Activated B cell treated with CpG ODN at 0.5 μM for 24 hours (primary cell): ENCODE measurements at regions not wholly inside any gene's neighbourhood (a gene's known extent, or its start where the extent isn't known, plus 50 kb on each side); places are given as distances from the start of the nearest gene placed in this dataset.

Source experiments
- ATAC-seq: fragments of 200-7000 bp; cut with Tn5 transposase; one replicate; pipeline ENCODE4 v1.10.0; 2021; ENCODE audit warnings: low read depth, mild to moderate bottlenecking, moderate library complexity
- CTCF ChIA-PET: fragments of 350-600 bp; sonication (Branson Sonifier 250); formaldehyde crosslinking; loops from one replicate; lab custom pipeline; 2021; ENCODE audit warnings: antibody characterized with exemption; lab: Charles Lee
- POLR2A ChIA-PET: fragments of 350-600 bp; sonication (Branson Sonifier 250); formaldehyde crosslinking; loops from one replicate; lab custom pipeline; 2021; ENCODE audit warnings: antibody characterized with exemption; lab: Charles Lee
- DNase-seq: peaks from one replicate; pipeline ENCODE4 v3.0.0; 2022
- H3K27ac Mint-ChIP-seq: one replicate; pipeline ENCODE4 v1.8.0; 2020; ENCODE audit warnings: mixed read lengths
- H3K27me3 Mint-ChIP-seq: one replicate; pipeline ENCODE4 v1.8.0; 2021; ENCODE audit warnings: mixed read lengths
- H3K36me3 Mint-ChIP-seq: one replicate; pipeline ENCODE4 v1.8.0; 2021; ENCODE audit warnings: low read depth, mixed read lengths
- H3K4me1 Mint-ChIP-seq: one replicate; pipeline ENCODE4 v1.8.0; 2021; ENCODE audit warnings: mixed read lengths
- H3K4me3 Mint-ChIP-seq: one replicate; pipeline ENCODE4 v1.8.0; 2020; ENCODE audit warnings: mild to moderate bottlenecking, mixed read lengths
- H3K9me3 Mint-ChIP-seq: one replicate; pipeline ENCODE4 v1.8.0; 2020; ENCODE audit warnings: mixed read lengths
- intact Hi-C: fragments of 100-400 bp; cut with micrococcal nuclease; formaldehyde crosslinking; loops from one replicate; pipeline ENCODE4 v1.15.1; 2024
- TF ChIP-seq, protein P1 (sequence below): fragments of 200-600 bp; IDR thresholded peaks from one replicate; pipeline ENCODE4 v1.8.0; 2022; ENCODE audit warnings: antibody characterized with exemption, mild to moderate bottlenecking

DNA sequence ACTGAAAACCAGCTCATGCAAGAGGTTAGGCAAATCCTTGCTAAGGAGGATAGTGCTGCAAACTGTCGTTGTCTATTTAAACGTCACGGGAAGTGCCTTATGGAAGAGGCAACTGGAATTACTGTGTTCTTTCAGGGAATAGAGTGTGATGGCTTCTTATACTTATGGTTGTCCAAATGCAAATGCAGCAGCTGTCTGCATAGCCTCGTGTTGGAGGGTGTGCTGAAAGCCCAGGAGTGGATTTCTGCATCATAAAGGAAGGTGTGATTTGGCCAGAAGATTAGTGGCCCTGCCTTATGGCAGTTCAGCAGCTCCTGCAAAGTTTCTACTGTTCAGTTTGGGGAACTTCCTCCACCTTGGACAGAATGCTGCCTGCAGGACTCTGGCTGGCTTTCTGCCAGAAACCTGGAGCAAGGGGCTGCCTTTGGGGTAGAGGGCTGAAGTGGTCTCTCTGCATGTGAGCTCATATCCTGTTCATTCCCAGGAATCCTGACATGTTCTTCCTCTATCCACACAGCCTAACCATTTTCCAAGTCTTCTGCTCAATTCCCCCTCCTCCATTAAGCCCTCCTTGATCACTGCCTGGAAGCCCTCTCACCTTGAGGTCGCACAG lies 321.2 kb upstream of the CXCR4 start:
- Mint-ChIP-seq H3K27ac (no peak overlapping the region), H3K36me3 (no peaks in the 10 kb centered on the region), H3K27me3 (peaks cover 7% of the 10 kb centered on the region), H3K4me3 (no peak overlapping the region), H3K4me1 (no peaks in the 10 kb centered on the region), H3K9me3 (no peaks in the 10 kb centered on the region)
- TF ChIP-seq, protein P1, sequence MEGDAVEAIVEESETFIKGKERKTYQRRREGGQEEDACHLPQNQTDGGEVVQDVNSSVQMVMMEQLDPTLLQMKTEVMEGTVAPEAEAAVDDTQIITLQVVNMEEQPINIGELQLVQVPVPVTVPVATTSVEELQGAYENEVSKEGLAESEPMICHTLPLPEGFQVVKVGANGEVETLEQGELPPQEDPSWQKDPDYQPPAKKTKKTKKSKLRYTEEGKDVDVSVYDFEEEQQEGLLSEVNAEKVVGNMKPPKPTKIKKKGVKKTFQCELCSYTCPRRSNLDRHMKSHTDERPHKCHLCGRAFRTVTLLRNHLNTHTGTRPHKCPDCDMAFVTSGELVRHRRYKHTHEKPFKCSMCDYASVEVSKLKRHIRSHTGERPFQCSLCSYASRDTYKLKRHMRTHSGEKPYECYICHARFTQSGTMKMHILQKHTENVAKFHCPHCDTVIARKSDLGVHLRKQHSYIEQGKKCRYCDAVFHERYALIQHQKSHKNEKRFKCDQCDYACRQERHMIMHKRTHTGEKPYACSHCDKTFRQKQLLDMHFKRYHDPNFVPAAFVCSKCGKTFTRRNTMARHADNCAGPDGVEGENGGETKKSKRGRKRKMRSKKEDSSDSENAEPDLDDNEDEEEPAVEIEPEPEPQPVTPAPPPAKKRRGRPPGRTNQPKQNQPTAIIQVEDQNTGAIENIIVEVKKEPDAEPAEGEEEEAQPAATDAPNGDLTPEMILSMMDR = no peak
- ATAC-seq (no peak), DNase-seq (no peak)
- ChIA-PET CTCF (no interaction called here), POLR2A (no interaction called here)
- intact Hi-C loops = no loop called here

DNA sequence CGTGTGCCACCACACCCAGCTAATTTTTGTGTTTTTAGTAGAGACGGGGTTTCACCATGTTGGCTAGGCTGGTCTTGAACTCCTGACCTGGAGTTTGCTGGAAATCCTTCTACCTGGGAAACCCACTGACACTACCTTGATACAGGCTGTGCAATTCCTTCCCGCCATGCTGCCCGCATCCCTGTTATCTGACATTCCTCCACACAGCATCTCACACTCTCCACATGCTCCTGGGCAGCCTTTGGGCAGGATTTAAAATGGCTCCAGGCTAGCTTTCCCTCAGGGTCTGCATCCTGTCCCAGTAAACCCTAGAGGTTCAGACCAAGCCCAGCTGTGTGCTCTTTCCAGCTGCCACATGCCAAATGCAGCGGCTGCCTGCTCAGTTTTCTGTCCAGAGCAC lies 319.5 kb upstream of the CXCR4 start:
- DNase-seq (no peak), ATAC-seq (no peak)
- Mint-ChIP-seq H3K4me3 (no peak overlapping the region), H3K27ac (no peak overlapping the region), H3K9me3 (no peaks in the 10 kb centered on the region), H3K4me1 (no peaks in the 10 kb centered on the region), H3K36me3 (no peaks in the 10 kb centered on the region), H3K27me3 (peaks cover 7% of the 10 kb centered on the region)
- ChIA-PET POLR2A (no interaction called here), CTCF (no interaction called here)
- TF ChIP-seq, protein P1 = no peak
- intact Hi-C loops = no loop called here

GRCh38 chr2:136436936-136437335 lies 319.0 kb upstream of the CXCR4 start:
- CTCF ChIA-PET = no interaction called here
- POLR2A ChIA-PET = no interaction called here
- TF ChIP-seq, protein P1 = no peak
- no peak overlapping the region for H3K27ac Mint-ChIP-seq
- DNase-seq = no peak
- ATAC-seq = no peak
- intact Hi-C loops = no loop called here
- H3K4me1 Mint-ChIP-seq = no peaks in the 10 kb centered on the region
- no peak overlapping the region for H3K4me3 Mint-ChIP-seq
- no peaks in the 10 kb centered on the region for H3K9me3 Mint-ChIP-seq
- H3K36me3 Mint-ChIP-seq = no peaks in the 10 kb centered on the region
- H3K27me3 Mint-ChIP-seq = peaks cover 7% of the 10 kb centered on the region

- DNase-seq (no peak), ATAC-seq (no peak)
- no peak overlapping the region for H3K27ac Mint-ChIP-seq
- no peaks in the 10 kb centered on the region for H3K4me1 Mint-ChIP-seq
- peaks cover 7% of the 10 kb centered on the region for H3K27me3 Mint-ChIP-seq
- CTCF ChIA-PET = no interaction called here
- intact Hi-C loops = no loop called here
- no peaks in the 10 kb centered on the region for H3K36me3 Mint-ChIP-seq
- no peak overlapping the region for H3K4me3 Mint-ChIP-seq
- TF ChIP-seq, protein P1 = no peak
- H3K9me3 Mint-ChIP-seq = no peaks in the 10 kb centered on the region
- POLR2A ChIA-PET = no interaction called here
These were observed 316.3 kb upstream of the CXCR4 start for GRCh38 chr2:136434251-136434715.

DNA sequence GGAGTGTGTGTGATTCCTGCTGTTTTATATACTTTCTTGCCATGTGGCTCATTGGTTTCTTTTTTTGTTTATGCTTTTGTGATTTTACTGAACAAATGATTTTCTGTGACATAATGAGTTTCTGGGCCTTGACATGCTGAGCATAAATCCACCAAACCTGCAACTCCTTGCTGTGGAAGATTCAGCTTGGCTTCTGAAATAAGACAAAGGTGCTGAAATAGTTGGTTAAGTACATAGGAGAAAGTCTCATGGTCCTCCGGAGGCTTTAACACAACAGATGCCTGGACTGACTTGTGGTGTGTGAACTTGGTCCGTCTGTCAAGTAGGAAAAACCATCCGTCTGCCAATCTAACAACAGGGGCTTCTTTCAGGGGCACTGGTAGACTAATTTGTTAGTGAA lies 315.3 kb upstream of the CXCR4 start:
- ATAC-seq (no peak), DNase-seq (no peak)
- Mint-ChIP-seq H3K27me3 (peaks cover 4% of the 10 kb centered on the region), H3K4me3 (no peak overlapping the region), H3K27ac (no peak overlapping the region), H3K9me3 (no peaks in the 10 kb centered on the region), H3K36me3 (no peaks in the 10 kb centered on the region), H3K4me1 (no peaks in the 10 kb centered on the region)
- CTCF ChIA-PET = no interaction called here
- intact Hi-C loops = no loop called here
- TF ChIP-seq, protein P1 = no peak
- POLR2A ChIA-PET = no interaction called here
